Epithelial cell of proximal tubule (primary cell): ENCODE measurements at regions not wholly inside any gene's neighbourhood (a gene's known extent, or its start where the extent isn't known, plus 50 kb on each side); places are given as distances from the start of the nearest gene placed in this dataset.

Source experiments
- DNase-seq: peaks from one replicate; pipeline ENCODE4 v3.0.0-alpha.2; 2011; ENCODE audit warnings: low read depth
- H3K4me3 ChIP-seq: 2 replicates; pipeline ENCODE4 v1.5.1; 2011; ENCODE audit warnings: low read depth, mild to moderate bottlenecking, low read length
- TF ChIP-seq, protein P1 (sequence below): conservative IDR thresholded peaks from 2 replicates; pipeline ENCODE4 v1.5.1; 2012; ENCODE audit warnings: low read depth, mild to moderate bottlenecking, low read length

DNA sequence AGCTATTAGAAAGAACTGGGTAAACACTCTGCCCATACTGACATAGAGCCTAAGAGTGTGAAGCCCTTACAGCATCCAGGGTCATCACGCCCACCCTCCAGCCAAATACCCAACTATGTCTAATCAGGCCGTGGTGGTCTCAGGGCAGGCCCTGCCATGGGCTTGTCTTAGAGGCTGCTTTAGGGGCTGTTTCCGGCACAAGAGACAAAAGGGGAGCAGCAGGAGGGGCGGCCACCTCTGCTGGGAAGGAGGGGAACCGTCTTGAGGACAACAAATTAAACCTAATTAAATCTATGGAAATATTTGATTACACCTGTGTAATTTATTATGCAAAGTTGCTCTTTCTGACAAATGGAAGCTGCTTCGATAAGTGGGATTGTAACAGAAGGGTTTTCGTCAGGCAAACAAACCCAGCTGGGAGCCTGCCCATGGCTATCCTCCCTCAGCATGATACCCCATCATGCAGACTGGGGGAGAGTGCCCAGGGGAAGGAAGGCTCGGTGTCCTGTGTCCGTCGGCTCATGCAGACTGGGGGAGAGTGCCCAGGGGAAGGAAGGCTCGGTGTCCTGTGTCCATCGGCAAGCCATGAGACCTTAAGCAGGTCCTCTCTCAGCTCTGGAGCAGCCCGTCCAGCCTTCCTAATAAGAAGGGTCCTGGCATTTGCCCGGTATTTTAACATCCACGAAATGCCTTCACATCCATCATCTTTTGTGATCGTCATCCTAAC, 163.6 kb upstream of the B3GAT1 start:
- H3K4me3 ChIP-seq = no peak overlapping the region
- no peak for DNase-seq
- TF ChIP-seq, protein P1, sequence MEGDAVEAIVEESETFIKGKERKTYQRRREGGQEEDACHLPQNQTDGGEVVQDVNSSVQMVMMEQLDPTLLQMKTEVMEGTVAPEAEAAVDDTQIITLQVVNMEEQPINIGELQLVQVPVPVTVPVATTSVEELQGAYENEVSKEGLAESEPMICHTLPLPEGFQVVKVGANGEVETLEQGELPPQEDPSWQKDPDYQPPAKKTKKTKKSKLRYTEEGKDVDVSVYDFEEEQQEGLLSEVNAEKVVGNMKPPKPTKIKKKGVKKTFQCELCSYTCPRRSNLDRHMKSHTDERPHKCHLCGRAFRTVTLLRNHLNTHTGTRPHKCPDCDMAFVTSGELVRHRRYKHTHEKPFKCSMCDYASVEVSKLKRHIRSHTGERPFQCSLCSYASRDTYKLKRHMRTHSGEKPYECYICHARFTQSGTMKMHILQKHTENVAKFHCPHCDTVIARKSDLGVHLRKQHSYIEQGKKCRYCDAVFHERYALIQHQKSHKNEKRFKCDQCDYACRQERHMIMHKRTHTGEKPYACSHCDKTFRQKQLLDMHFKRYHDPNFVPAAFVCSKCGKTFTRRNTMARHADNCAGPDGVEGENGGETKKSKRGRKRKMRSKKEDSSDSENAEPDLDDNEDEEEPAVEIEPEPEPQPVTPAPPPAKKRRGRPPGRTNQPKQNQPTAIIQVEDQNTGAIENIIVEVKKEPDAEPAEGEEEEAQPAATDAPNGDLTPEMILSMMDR = no peak

DNA sequence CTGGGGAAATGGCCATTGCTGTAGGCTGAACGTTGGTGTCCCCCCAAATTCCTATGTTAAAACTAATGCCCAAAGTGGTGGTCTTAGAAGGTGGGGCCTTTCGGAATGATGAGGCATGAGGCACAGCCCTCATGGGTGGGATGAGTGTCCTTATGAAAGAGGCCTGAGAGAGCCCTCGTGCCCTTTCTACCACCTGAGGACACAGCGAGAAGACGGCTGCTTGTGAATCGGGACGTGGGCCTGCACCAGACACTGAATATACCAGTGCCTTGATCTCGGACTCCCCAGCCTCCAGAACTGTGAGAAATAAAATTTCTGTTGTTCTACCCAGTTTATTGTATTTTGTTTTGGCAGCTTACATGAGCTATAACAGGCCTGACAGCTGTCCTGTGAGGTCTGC, 162.9 kb upstream of the B3GAT1 start:
- TF ChIP-seq, protein P1 = no peak
- no peak overlapping the region for H3K4me3 ChIP-seq
- no peak for DNase-seq

DNA sequence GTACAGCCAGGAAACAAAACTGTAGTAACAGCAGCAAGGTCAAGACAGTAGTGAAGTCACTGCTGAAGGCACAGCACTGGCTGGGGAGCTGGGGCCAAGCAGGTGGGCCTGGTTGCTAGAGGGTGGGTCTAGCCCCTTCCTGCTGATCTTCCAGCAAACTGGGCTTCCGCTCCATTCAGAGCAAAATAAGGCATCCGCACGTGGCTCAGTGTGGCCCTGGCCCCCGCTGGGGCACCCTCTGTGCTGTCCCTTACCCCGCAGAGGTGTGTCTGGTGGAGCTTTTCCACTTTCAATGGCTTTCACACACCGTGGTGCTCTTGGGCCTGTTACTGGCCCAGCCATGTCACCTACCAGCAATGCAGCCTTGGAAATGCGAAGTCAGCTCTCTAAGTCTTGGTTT, 162.4 kb upstream of the B3GAT1 start:
- DNase-seq = no peak
- H3K4me3 ChIP-seq = no peak overlapping the region
- TF ChIP-seq, protein P1 = no peak

DNA sequence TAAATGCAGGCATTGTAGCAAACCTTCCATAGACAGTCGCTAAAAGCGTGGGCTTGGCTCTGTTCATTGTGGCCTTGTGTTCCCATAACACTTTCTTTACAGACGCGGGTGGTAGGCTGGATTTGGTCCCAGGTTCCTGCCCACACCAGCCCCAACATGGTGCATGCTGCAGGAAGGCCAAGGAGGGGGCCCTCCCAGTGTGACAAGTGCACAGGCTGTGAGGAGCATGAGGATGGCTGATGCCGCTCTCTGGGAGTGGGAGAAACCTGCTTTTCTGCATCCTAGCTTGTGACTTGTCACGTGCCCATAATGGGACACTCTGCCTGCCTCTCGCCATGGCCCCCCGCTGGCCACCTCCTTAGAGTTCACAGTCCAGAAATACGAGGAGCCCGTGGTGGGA, 161.8 kb upstream of the B3GAT1 start:
- no peak for DNase-seq
- TF ChIP-seq, protein P1 = no peak
- no peak overlapping the region for H3K4me3 ChIP-seq

DNA sequence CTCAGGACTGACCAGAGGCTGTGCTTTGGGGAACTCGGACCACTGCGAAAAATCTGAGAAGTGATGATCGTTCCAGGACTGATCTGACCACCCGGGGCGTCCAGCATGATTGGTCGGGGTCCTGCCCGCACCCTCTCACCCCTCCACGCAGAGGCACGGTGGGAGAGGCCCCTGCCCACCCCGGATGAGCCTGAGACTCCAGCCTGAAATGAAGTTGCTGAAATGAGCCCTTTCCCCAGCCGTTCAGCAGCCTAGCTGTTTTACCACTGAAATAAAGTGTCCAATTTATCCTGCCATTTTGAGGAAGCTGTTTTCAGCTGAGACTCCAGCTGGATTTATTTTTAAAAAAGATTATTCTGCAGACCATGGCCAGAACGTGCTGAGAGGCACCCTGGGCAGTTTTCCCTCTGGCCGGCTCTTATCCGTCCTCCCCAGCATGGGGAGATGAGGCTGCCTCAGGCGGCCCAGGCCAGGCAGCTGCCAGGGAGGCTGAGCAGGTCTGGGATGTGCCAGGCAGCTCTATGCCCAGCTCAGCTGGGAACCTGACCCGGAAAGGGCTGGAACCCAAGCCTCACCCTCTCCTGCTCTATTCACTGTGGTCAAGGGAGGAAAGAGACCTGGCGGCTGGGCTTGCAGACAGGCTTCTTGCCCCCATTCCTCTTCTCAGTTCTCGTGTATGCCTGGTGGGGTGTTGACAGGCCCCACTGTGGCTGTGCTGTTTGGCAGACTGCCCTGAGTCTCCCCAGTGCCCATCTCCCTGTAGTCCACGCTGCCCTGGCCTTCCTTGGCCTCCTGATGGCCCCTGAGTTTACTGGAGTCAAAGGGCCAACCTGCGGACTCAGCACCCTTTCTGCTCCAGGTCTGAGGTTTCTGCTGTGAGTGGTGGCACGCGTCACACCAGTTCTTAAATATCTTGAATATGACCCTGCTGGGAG, 161.0 kb upstream of the B3GAT1 start:
- DNase-seq = no peak
- TF ChIP-seq, protein P1 = no peak
- no peak overlapping the region for H3K4me3 ChIP-seq

DNA sequence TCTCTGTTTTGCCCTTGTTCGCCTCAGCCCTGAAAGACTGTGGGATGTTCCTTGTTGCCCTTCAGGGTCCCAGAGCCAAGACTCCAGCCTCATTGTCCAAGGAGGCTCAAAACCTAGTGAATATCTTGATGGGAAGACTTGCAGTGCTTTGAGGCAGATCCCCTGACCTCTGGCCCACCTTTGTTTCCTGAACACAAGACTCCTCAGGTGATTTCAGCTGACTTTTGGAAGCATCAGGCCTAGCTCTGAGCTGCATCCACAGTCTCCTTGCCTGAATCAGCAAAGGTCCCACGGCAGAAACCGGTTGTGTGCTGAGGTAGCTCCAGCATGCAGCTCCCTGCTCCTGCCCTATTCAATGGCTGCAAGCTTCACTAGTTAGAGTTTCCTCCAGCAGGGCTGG, 159.3 kb upstream of the B3GAT1 start:
- no peak overlapping the region for H3K4me3 ChIP-seq
- no peak for DNase-seq
- TF ChIP-seq, protein P1 = no peak
